H9 (cell line): ENCODE measurements at regions not wholly inside any gene's neighbourhood (a gene's known extent, or its start where the extent isn't known, plus 50 kb on each side); places are given as distances from the start of the nearest gene placed in this dataset.
A peak's percentile ranks its signal among the peaks of the same experiment; 100 is the strongest.

Experiments used
- DNase-seq: peaks from one replicate; pipeline ENCODE4 v3.0.0-alpha.2; 2017
- H2AFZ ChIP-seq: one replicate; pipeline ENCODE4 v1.6.1; 2013; ENCODE audit warnings: mild to moderate bottlenecking, low read length, control low read depth, moderate library complexity
- H2AK5ac ChIP-seq: 2 replicates; pipeline ENCODE4 v1.6.1; 2013; ENCODE audit warnings: low read length, control low read depth, mixed read lengths; ENCODE audit not compliant: insufficient read length
- H2BK120ac ChIP-seq: one replicate; pipeline ENCODE4 v1.6.1; 2013; ENCODE audit warnings: low read depth, mild to moderate bottlenecking, low read length, control low read depth, inconsistent platforms; ENCODE audit not compliant: poor library complexity, severe bottlenecking
- H2BK12ac ChIP-seq: 2 replicates; pipeline ENCODE4 v1.6.1; 2013; ENCODE audit warnings: low read length, control low read depth, mixed read lengths, low read depth; ENCODE audit not compliant: insufficient read length
- H2BK15ac ChIP-seq: 2 replicates; pipeline ENCODE4 v1.6.1; 2013; ENCODE audit warnings: low read depth, low read length, control low read depth
- H2BK20ac ChIP-seq: one replicate; pipeline ENCODE4 v1.6.1; 2013; ENCODE audit warnings: low read depth, mild to moderate bottlenecking, low read length, control low read depth, inconsistent platforms; ENCODE audit not compliant: poor library complexity, severe bottlenecking
- H2BK5ac ChIP-seq: 2 replicates; pipeline ENCODE4 v1.6.1; 2013; ENCODE audit warnings: low read length, control low read depth, mixed read lengths; ENCODE audit not compliant: insufficient read length
- H3K14ac ChIP-seq: 2 replicates; pipeline ENCODE4 v1.6.1; 2013; ENCODE audit warnings: low read length, control low read depth; ENCODE audit not compliant: insufficient read depth
- H3K18ac ChIP-seq: 2 replicates; pipeline ENCODE4 v1.6.1; 2013; ENCODE audit warnings: low read depth, mild to moderate bottlenecking, mixed read lengths, low read length, control low read depth; ENCODE audit not compliant: insufficient read length
- H3K23ac ChIP-seq: 2 replicates; pipeline ENCODE4 v1.6.1; 2013; ENCODE audit warnings: low read length, control low read depth, mixed read lengths, low read depth; ENCODE audit not compliant: insufficient read length
- H3K23me2 ChIP-seq: 2 replicates; pipeline ENCODE4 v1.6.1; 2013; ENCODE audit warnings: low read depth, mild to moderate bottlenecking, mixed read lengths, low read length, control low read depth; ENCODE audit not compliant: insufficient read length, poor library complexity, severe bottlenecking
- H3K27ac ChIP-seq: 2 replicates; pipeline ENCODE4 v1.5.1; 2013; ENCODE audit warnings: low read length, control low read depth, mixed read lengths, low read depth; ENCODE audit not compliant: insufficient read length
- H3K27me3 ChIP-seq: 2 replicates; pipeline ENCODE4 v1.6.1; 2013; ENCODE audit warnings: low read length, control low read depth, inconsistent platforms; ENCODE audit not compliant: insufficient read depth
- H3K4ac ChIP-seq: 2 replicates; pipeline ENCODE4 v1.6.1; 2013; ENCODE audit warnings: low read depth, mild to moderate bottlenecking, control low read depth, inconsistent platforms, low read length, moderate library complexity
- H3K4me1 ChIP-seq: 2 replicates; pipeline ENCODE4 v1.6.1; 2013; ENCODE audit warnings: low read length, control low read depth, inconsistent platforms; ENCODE audit not compliant: insufficient read depth
- H3K4me2 ChIP-seq: 2 replicates; pipeline ENCODE4 v1.6.1; 2013; ENCODE audit warnings: low read length, control low read depth, mixed read lengths; ENCODE audit not compliant: insufficient read length, insufficient read depth
- H3K56ac ChIP-seq: 2 replicates; pipeline ENCODE4 v1.6.1; 2013; ENCODE audit warnings: low read depth, mild to moderate bottlenecking, mixed read lengths, low read length, control low read depth; ENCODE audit not compliant: insufficient read length
- H3K79me1 ChIP-seq: 2 replicates; pipeline ENCODE4 v1.6.1; 2013; ENCODE audit warnings: low read depth, mild to moderate bottlenecking, moderate library complexity, low read length, control low read depth, inconsistent platforms; ENCODE audit not compliant: insufficient read depth, poor library complexity, severe bottlenecking
- H3K79me2 ChIP-seq: 2 replicates; pipeline ENCODE4 v1.6.1; 2013; ENCODE audit warnings: low read length, control low read depth, inconsistent platforms; ENCODE audit not compliant: insufficient read depth
- H3K9ac ChIP-seq: 2 replicates; pipeline ENCODE4 v1.6.1; 2013; ENCODE audit warnings: low read length, control low read depth, mixed read lengths; ENCODE audit not compliant: insufficient read length; ENCODE audit errors: extremely low read depth
- H3K9me3 ChIP-seq: one replicate; pipeline ENCODE4 v1.6.1; 2013; ENCODE audit warnings: low read depth, low read length, inconsistent platforms; ENCODE audit not compliant: control insufficient read depth
- H3T11ph ChIP-seq: one replicate; pipeline ENCODE4 v1.6.1; 2013; ENCODE audit warnings: mild to moderate bottlenecking, low read length, control low read depth, inconsistent platforms
- H4K20me1 ChIP-seq: one replicate; pipeline ENCODE4 v1.6.1; 2013; ENCODE audit not compliant: control insufficient read depth, insufficient read length, insufficient read depth
- H4K5ac ChIP-seq: 2 replicates; pipeline ENCODE4 v1.6.1; 2013; ENCODE audit warnings: low read depth, mild to moderate bottlenecking, mixed read lengths, low read length, control low read depth; ENCODE audit not compliant: insufficient read length
- H4K8ac ChIP-seq: replicated peaks from 2 replicates; pipeline ENCODE4 v1.6.1; 2013; ENCODE audit warnings: low read length, control low read depth, mixed read lengths, low read depth; ENCODE audit not compliant: insufficient read length
- H4K91ac ChIP-seq: 2 replicates; pipeline ENCODE4 v1.6.1; 2013; ENCODE audit warnings: low read depth, mild to moderate bottlenecking, moderate library complexity, mixed read lengths, low read length, control low read depth; ENCODE audit not compliant: insufficient read length
- H3K27ac Mint-ChIP-seq, 3 experiments: 2 replicates in 2 of 3; 3 replicates in 1 of 3; pipeline ENCODE4 v1.8.0; 2020 to 2021; ENCODE audit warnings: mixed read lengths in 3 of 3, mild to moderate bottlenecking in 1 of 3, moderate library complexity in 1 of 3
- H3K27me3 Mint-ChIP-seq: 2 replicates; pipeline ENCODE4 v1.8.0; 2021; ENCODE audit warnings: low read depth, mild to moderate bottlenecking, moderate library complexity, mixed read lengths
- H3K36me3 Mint-ChIP-seq, 3 experiments: 2 replicates in 2 of 3; 3 replicates in 1 of 3; pipeline ENCODE4 v1.8.0; 2020 to 2021; ENCODE audit warnings: low read depth in 3 of 3, mixed read lengths in 3 of 3; ENCODE audit not compliant: insufficient read depth in 1 of 3
- H3K4me1 Mint-ChIP-seq, 2 experiments: 2 replicates each; pipeline ENCODE4 v1.8.0; 2020; ENCODE audit warnings: mixed read lengths in 2 of 2
- H3K4me3 Mint-ChIP-seq, 2 experiments: 2 replicates in 1 of 2; 3 replicates in 1 of 2; pipeline ENCODE4 v1.8.0; 2020 to 2021; ENCODE audit warnings: mild to moderate bottlenecking in 2 of 2, mixed read lengths in 2 of 2, moderate library complexity in 1 of 2
- H3K9me3 Mint-ChIP-seq, 2 experiments: 2 replicates in 1 of 2; 3 replicates in 1 of 2; pipeline ENCODE4 v1.8.0; 2020; ENCODE audit warnings: mild to moderate bottlenecking in 2 of 2, mixed read lengths in 2 of 2, moderate library complexity in 1 of 2
- CTCF ChIP-seq: fragments of 200-600 bp; sonication (generic); conservative IDR thresholded peaks from 3 replicates; pipeline ENCODE4 v1.8.0; 2021; ENCODE audit warnings: antibody characterized with exemption, mild to moderate bottlenecking
- WGBS: extraction: QIAGEN DNeasy Blood & Tissue Kit; methylation state at CpG from one replicate; pipeline ENCODE4 v1.1.7; 2013; ENCODE audit warnings: missing lambda C conversion rate, low lambda C conversion rate, mixed read lengths; ENCODE audit not compliant: insufficient read length; ENCODE audit errors: extremely low coverage; 5-methylcytosine and 5-hydroxymethylcytosine counted together

GRCh38 chr5:167964529-167964928 lies 326.9 kb upstream of the WWC1 start:
- no peak overlapping the region for H4K91ac ChIP-seq
- no peak overlapping the region for H2BK20ac ChIP-seq
- H4K8ac ChIP-seq, result no peak overlapping the region
- H3K14ac ChIP-seq, result no peak overlapping the region
- Mint-ChIP-seq H3K27me3 (no peaks in the 10 kb centered on the region), H3K4me1 (peaks cover 38 to 39% of the 10 kb centered on the region in 2 experiments), H3K9me3 (peaks cover 7 to 9% of the 10 kb centered on the region in 2 experiments; a peak in 4 of 5 replicates), H3K36me3 (peaks cover 0 to 11% (median under 1%) of the 10 kb centered on the region in 3 experiments; a peak in 3 of 7 replicates), H3K4me3 (no peak overlapping the region), H3K27ac (no peak overlapping the region; a peak in 1 of 7 replicates)
- H3K9ac ChIP-seq, result no peak overlapping the region
- no peak overlapping the region for H2BK120ac ChIP-seq
- H3K23ac ChIP-seq, result no peak overlapping the region
- H3K4me1 ChIP-seq, result peaks cover 4% of the 10 kb centered on the region; the same call in 1 of the 2 replicates
- H3K4ac ChIP-seq, result no peak overlapping the region
- no peak overlapping the region for H3K27ac ChIP-seq
- no CpG with 5 or more reads among the region's 3 CpGs for WGBS
- H3K56ac ChIP-seq, result no peak overlapping the region
- H2BK5ac ChIP-seq, result no peak overlapping the region
- TF ChIP-seq CTCF, result peak; percentile 57
- no peak overlapping the region for H2AK5ac ChIP-seq
- H2BK15ac ChIP-seq, result no peak overlapping the region
- H2AFZ ChIP-seq, result no peak overlapping the region
- H2BK12ac ChIP-seq, result no peak overlapping the region
- no peaks in the 10 kb centered on the region for H3K23me2 ChIP-seq
- no peaks in the 10 kb centered on the region for H3K79me1 ChIP-seq
- H3K79me2 ChIP-seq, result no peaks in the 10 kb centered on the region
- no peaks in the 10 kb centered on the region for H3K9me3 ChIP-seq
- no peak for DNase-seq
- no peak overlapping the region for H3T11ph ChIP-seq
- no peaks in the 10 kb centered on the region for H4K20me1 ChIP-seq
- no peak overlapping the region for H3K18ac ChIP-seq
- H4K5ac ChIP-seq, result no peak overlapping the region
- no peak overlapping the region for H3K4me2 ChIP-seq
- no peaks in the 10 kb centered on the region for H3K27me3 ChIP-seq
